Cardiac fibroblast (primary cell): ENCODE measurements at regions not wholly inside any gene's neighbourhood (a gene's known extent, or its start where the extent isn't known, plus 50 kb on each side); places are given as distances from the start of the nearest gene placed in this dataset.

Experiments used
- DNase-seq, 2 donors: peaks; one replicate each; pipeline versions ENCODE4 v3.0.0 to v3.0.0-alpha.2; 2010; ENCODE audit warnings: low read depth in 2 of 2
- H3K4me3 ChIP-seq, 2 donors: replicated peaks in 1 of 2; 1 replicate in 1 of 2; 2 replicates in 1 of 2; pipeline ENCODE4 v1.5.1; 2011; ENCODE audit warnings: low read depth in 2 of 2, low read length in 2 of 2, mild to moderate bottlenecking in 2 of 2, moderate library complexity in 1 of 2
- CTCF ChIP-seq: IDR thresholded peaks from one replicate; pipeline ENCODE4 v1.5.1; 2011; ENCODE audit warnings: low read depth, mild to moderate bottlenecking, low read length, inconsistent platforms

GRCh38 chr7:16347066-16347826 is 74.1 kb downstream of the CRPPA start:
- TF ChIP-seq CTCF, result no peak
- H3K4me3 ChIP-seq, result no peak overlapping the region
- DNase-seq, result peak in 1 of 2 donors; percentile 49

- peak; percentile 68 to 80 for DNase-seq
- no peak for TF ChIP-seq CTCF
- no peak overlapping the region for H3K4me3 ChIP-seq
These were observed 75.1 kb downstream of the CRPPA start for GRCh38 chr7:16345979-16346958.

GRCh38 chr7:16344927-16345326 is 76.4 kb downstream of the CRPPA start:
- no peak overlapping the region for H3K4me3 ChIP-seq

GRCh38 chr7:16343612-16344011 is 77.7 kb downstream of the CRPPA start:
- no peak for TF ChIP-seq CTCF
- no peak overlapping the region for H3K4me3 ChIP-seq
- no peak for DNase-seq

More at GRCh38 chr7:16344927-16345326, 76.4 kb downstream of the CRPPA start:
- no peak for TF ChIP-seq CTCF
- DNase-seq, result no peak

DNA sequence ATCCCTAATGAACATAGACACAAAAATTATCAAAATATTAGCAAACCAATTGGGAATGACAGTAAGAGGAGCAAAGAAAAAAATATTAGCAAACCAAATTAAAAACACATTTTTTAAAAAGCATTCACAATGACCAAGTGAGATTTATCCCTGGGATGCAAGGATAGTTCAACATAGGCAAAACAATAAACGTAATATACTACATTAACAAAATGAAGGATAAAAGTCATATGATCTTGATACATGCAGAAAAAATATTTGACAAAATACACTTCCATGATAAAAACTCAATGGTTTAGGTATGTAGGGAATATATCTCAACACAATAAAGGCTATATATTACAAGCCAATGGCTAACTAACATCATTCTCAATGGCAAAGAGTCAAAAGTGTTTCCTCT is 83.3 kb downstream of the CRPPA start:
- no peak for DNase-seq
- H3K4me3 ChIP-seq, result no peak overlapping the region
- no peak for TF ChIP-seq CTCF

- H3K4me3 ChIP-seq, result no peak overlapping the region
- TF ChIP-seq CTCF, result no peak
- DNase-seq, result no peak
These were observed 95.2 kb downstream of the CRPPA start for GRCh38 chr7:16326106-16326505.
